GM23338 (cell line): ENCODE measurements at regions not wholly inside any gene's neighbourhood (a gene's known extent, or its start where the extent isn't known, plus 50 kb on each side); places are given as distances from the start of the nearest gene placed in this dataset.

Experiments
- ATAC-seq: fragments of 200-7000 bp; cut with Tn5 transposase; 3 replicates; pipeline ENCODE4 v1.9.1; 2020
- DNase-seq: peaks from one replicate; pipeline ENCODE4 v3.0.0-alpha.2; 2015; ENCODE audit warnings: low spot score
- H2AFZ ChIP-seq: fragments of 200-600 bp; sonication (generic); 2 replicates; pipeline ENCODE4 v1.8.0; 2016; ENCODE audit warnings: antibody characterized with exemption, mild to moderate bottlenecking, moderate library complexity
- H3F3A ChIP-seq: fragments of 200-600 bp; sonication (generic); replicated peaks from 2 replicates; pipeline ENCODE4 v1.8.0; 2017; ENCODE audit warnings: antibody characterized with exemption, mixed run types, low read depth
- H3K27ac ChIP-seq: fragments of 200-600 bp; sonication (generic); 2 replicates; pipeline ENCODE4 v1.6.1; 2016; ENCODE audit warnings: low read depth
- H3K27me3 ChIP-seq: fragments of 200-600 bp; sonication (generic); 2 replicates; pipeline ENCODE4 v1.8.0; 2016; ENCODE audit warnings: mild to moderate bottlenecking, mixed run types, moderate library complexity; ENCODE audit not compliant: insufficient read depth
- H3K36me3 ChIP-seq: fragments of 200-600 bp; sonication (generic); 2 replicates; pipeline ENCODE4 v1.8.0; 2016; ENCODE audit warnings: mild to moderate bottlenecking; ENCODE audit not compliant: insufficient read depth
- H3K4me1 ChIP-seq: fragments of 200-600 bp; sonication (generic); 2 replicates; pipeline ENCODE4 v1.8.0; 2016; ENCODE audit warnings: mild to moderate bottlenecking, moderate library complexity; ENCODE audit not compliant: insufficient read depth
- H3K4me2 ChIP-seq: fragments of 200-600 bp; sonication (generic); 2 replicates; pipeline ENCODE4 v1.7.1; 2017; ENCODE audit warnings: mixed run types
- H3K4me3 ChIP-seq: fragments of 200-600 bp; sonication (generic); 2 replicates; pipeline ENCODE4 v1.6.1; 2016; ENCODE audit warnings: mixed run types
- H3K79me2 ChIP-seq: fragments of 200-600 bp; sonication (generic); replicated peaks from 2 replicates; pipeline ENCODE4 v1.8.0; 2017; ENCODE audit warnings: mild to moderate bottlenecking; ENCODE audit not compliant: insufficient read depth
- H3K9me2 ChIP-seq: fragments of 200-600 bp; sonication (generic); 2 replicates; pipeline ENCODE4 v1.8.0; 2017; ENCODE audit not compliant: insufficient read depth
- H4K20me1 ChIP-seq: fragments of 200-600 bp; sonication (generic); replicated peaks from 2 replicates; pipeline ENCODE4 v1.8.0; 2017; ENCODE audit warnings: mild to moderate bottlenecking; ENCODE audit not compliant: insufficient read depth
- H3K27ac Mint-ChIP-seq: 2 replicates; pipeline ENCODE4 v1.8.0; 2020; ENCODE audit warnings: inconsistent platforms, mild to moderate bottlenecking, moderate library complexity, mixed read lengths
- H3K27me3 Mint-ChIP-seq: 3 replicates; pipeline ENCODE4 v1.8.0; 2022; ENCODE audit warnings: low read depth, mild to moderate bottlenecking, moderate library complexity, mixed read lengths, inconsistent platforms; ENCODE audit not compliant: insufficient read depth, poor library complexity
- H3K36me3 Mint-ChIP-seq: 3 replicates; pipeline ENCODE4 v1.8.0; 2021; ENCODE audit warnings: low read depth, mild to moderate bottlenecking, inconsistent platforms, moderate library complexity, mixed read lengths
- H3K4me1 Mint-ChIP-seq: 3 replicates; pipeline ENCODE4 v1.8.0; 2020; ENCODE audit warnings: mild to moderate bottlenecking, inconsistent platforms, mixed read lengths
- H3K4me3 Mint-ChIP-seq: 3 replicates; pipeline ENCODE4 v1.8.0; 2021; ENCODE audit warnings: moderate library complexity, mild to moderate bottlenecking, inconsistent platforms, mixed read lengths
- H3K9me3 Mint-ChIP-seq: 3 replicates; pipeline ENCODE4 v1.8.0; 2020; ENCODE audit warnings: moderate library complexity, mild to moderate bottlenecking, inconsistent platforms, mixed read lengths
- CREB1 ChIP-seq: fragments of 250-450 bp; sonication (Bioruptor Pico); IDR thresholded peaks from 2 replicates; pipeline ENCODE4 v1.5.0; 2020; ENCODE audit warnings: low read depth, mild to moderate bottlenecking, moderate library complexity
- EZH2 ChIP-seq: fragments of 200-600 bp; sonication (generic); IDR thresholded peaks from one replicate; pipeline ENCODE4 v1.8.0; 2017; ENCODE audit warnings: antibody characterized with exemption, mild to moderate bottlenecking, low read depth; ENCODE audit not compliant: unreplicated experiment
- EZH2phosphoT487 ChIP-seq: fragments of 200-600 bp; sonication (generic); IDR thresholded peaks from one replicate; pipeline ENCODE4 v1.8.1; 2018; ENCODE audit warnings: antibody characterized with exemption; ENCODE audit not compliant: unreplicated experiment
- JUNB ChIP-seq: IDR thresholded peaks from one replicate; pipeline ENCODE4 v1.6.1; 2016; ENCODE audit warnings: antibody characterized with exemption; ENCODE audit not compliant: unreplicated experiment
- NANOG ChIP-seq: IDR thresholded peaks from 2 replicates; pipeline ENCODE4 v1.6.1; 2016; ENCODE audit warnings: antibody characterized with exemption, borderline replicate concordance
- POLR2AphosphoS5 ChIP-seq: IDR thresholded peaks from 2 replicates; pipeline ENCODE4 v1.6.1; 2016; ENCODE audit warnings: antibody characterized with exemption, low read depth
- STAT1 ChIP-seq: IDR thresholded peaks from one replicate; pipeline ENCODE4 v1.6.1; 2016; ENCODE audit warnings: antibody characterized with exemption; ENCODE audit not compliant: unreplicated experiment
- ZNF114 ChIP-seq: fragments of 250-450 bp; sonication (Bioruptor Pico); IDR thresholded peaks from 2 replicates; pipeline ENCODE4 v1.5.0; 2020; ENCODE audit warnings: mild to moderate bottlenecking, moderate library complexity
- ZNF331 ChIP-seq: fragments of 250-450 bp; sonication (Bioruptor Pico); IDR thresholded peaks from 2 replicates; pipeline ENCODE4 v1.5.0; 2020; ENCODE audit warnings: low read depth, mild to moderate bottlenecking, moderate library complexity
- TF ChIP-seq, protein P1 (sequence below): IDR thresholded peaks from 2 replicates; pipeline ENCODE4 v1.6.1; 2016; ENCODE audit warnings: antibody characterized with exemption
- TF ChIP-seq, protein P2 (sequence below), 2 experiments: fragments of 200-600 bp in 1 of 2; sonication (generic) in 1 of 2; conservative IDR thresholded peaks; 2 replicates each; pipeline versions ENCODE4 v1.5.1 to v1.6.1; 2016 to 2017; ENCODE audit warnings: antibody characterized with exemption in 2 of 2, low read depth in 2 of 2, mild to moderate bottlenecking in 2 of 2, moderate library complexity in 1 of 2
- TF ChIP-seq, protein P3 (sequence below): IDR thresholded peaks from one replicate; pipeline ENCODE4 v1.6.1; 2018; ENCODE audit warnings: antibody characterized with exemption; ENCODE audit not compliant: unreplicated experiment
- TF ChIP-seq, protein P4 (sequence below): fragments of 250-450 bp; sonication (Bioruptor Pico); IDR thresholded peaks from 2 replicates; pipeline ENCODE4 v1.5.0; 2020; ENCODE audit warnings: mild to moderate bottlenecking, moderate library complexity

DNA sequence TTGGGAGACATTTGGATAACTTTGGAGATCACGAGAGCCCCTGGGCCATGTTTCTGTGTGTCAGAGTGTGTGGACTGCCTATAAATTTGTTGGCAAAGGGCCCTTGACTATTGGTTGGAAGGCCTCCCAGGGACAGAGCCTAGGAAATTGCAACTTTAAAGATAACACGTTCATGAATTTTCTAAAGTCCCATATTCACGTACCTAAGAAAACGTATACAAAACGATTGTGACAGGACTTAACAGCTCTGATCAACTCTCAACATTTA, 55.8 kb downstream of the DOP1B start:
- no peak overlapping the region for H3K27ac ChIP-seq
- H3F3A ChIP-seq, result no peaks in the 10 kb centered on the region
- peaks cover 12% of the 10 kb centered on the region for H3K4me1 Mint-ChIP-seq
- H2AFZ ChIP-seq, result no peak overlapping the region
- H3K9me3 Mint-ChIP-seq, result no peaks in the 10 kb centered on the region
- H3K4me1 ChIP-seq, result no peaks in the 10 kb centered on the region
- TF ChIP-seq CREB1 (CRISPR knock-in tag), result no peak
- TF ChIP-seq, protein P1, sequence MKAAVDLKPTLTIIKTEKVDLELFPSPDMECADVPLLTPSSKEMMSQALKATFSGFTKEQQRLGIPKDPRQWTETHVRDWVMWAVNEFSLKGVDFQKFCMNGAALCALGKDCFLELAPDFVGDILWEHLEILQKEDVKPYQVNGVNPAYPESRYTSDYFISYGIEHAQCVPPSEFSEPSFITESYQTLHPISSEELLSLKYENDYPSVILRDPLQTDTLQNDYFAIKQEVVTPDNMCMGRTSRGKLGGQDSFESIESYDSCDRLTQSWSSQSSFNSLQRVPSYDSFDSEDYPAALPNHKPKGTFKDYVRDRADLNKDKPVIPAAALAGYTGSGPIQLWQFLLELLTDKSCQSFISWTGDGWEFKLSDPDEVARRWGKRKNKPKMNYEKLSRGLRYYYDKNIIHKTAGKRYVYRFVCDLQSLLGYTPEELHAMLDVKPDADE, result no peak
- TF ChIP-seq NANOG, result no peak
- TF ChIP-seq, protein P2, sequence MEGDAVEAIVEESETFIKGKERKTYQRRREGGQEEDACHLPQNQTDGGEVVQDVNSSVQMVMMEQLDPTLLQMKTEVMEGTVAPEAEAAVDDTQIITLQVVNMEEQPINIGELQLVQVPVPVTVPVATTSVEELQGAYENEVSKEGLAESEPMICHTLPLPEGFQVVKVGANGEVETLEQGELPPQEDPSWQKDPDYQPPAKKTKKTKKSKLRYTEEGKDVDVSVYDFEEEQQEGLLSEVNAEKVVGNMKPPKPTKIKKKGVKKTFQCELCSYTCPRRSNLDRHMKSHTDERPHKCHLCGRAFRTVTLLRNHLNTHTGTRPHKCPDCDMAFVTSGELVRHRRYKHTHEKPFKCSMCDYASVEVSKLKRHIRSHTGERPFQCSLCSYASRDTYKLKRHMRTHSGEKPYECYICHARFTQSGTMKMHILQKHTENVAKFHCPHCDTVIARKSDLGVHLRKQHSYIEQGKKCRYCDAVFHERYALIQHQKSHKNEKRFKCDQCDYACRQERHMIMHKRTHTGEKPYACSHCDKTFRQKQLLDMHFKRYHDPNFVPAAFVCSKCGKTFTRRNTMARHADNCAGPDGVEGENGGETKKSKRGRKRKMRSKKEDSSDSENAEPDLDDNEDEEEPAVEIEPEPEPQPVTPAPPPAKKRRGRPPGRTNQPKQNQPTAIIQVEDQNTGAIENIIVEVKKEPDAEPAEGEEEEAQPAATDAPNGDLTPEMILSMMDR (conservative IDR thresholded peaks at IDR 0.05; ENCODE audit: low read depth in 2 of 2), result no peak
- TF ChIP-seq POLR2AphosphoS5, result no peak
- no peak for TF ChIP-seq EZH2phosphoT487
- no peak for TF ChIP-seq EZH2
- TF ChIP-seq ZNF114 (CRISPR knock-in tag), result no peak
- TF ChIP-seq, protein P3, sequence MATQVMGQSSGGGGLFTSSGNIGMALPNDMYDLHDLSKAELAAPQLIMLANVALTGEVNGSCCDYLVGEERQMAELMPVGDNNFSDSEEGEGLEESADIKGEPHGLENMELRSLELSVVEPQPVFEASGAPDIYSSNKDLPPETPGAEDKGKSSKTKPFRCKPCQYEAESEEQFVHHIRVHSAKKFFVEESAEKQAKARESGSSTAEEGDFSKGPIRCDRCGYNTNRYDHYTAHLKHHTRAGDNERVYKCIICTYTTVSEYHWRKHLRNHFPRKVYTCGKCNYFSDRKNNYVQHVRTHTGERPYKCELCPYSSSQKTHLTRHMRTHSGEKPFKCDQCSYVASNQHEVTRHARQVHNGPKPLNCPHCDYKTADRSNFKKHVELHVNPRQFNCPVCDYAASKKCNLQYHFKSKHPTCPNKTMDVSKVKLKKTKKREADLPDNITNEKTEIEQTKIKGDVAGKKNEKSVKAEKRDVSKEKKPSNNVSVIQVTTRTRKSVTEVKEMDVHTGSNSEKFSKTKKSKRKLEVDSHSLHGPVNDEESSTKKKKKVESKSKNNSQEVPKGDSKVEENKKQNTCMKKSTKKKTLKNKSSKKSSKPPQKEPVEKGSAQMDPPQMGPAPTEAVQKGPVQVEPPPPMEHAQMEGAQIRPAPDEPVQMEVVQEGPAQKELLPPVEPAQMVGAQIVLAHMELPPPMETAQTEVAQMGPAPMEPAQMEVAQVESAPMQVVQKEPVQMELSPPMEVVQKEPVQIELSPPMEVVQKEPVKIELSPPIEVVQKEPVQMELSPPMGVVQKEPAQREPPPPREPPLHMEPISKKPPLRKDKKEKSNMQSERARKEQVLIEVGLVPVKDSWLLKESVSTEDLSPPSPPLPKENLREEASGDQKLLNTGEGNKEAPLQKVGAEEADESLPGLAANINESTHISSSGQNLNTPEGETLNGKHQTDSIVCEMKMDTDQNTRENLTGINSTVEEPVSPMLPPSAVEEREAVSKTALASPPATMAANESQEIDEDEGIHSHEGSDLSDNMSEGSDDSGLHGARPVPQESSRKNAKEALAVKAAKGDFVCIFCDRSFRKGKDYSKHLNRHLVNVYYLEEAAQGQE, result no peak
- no peak for TF ChIP-seq ZNF331
- TF ChIP-seq, protein P4, sequence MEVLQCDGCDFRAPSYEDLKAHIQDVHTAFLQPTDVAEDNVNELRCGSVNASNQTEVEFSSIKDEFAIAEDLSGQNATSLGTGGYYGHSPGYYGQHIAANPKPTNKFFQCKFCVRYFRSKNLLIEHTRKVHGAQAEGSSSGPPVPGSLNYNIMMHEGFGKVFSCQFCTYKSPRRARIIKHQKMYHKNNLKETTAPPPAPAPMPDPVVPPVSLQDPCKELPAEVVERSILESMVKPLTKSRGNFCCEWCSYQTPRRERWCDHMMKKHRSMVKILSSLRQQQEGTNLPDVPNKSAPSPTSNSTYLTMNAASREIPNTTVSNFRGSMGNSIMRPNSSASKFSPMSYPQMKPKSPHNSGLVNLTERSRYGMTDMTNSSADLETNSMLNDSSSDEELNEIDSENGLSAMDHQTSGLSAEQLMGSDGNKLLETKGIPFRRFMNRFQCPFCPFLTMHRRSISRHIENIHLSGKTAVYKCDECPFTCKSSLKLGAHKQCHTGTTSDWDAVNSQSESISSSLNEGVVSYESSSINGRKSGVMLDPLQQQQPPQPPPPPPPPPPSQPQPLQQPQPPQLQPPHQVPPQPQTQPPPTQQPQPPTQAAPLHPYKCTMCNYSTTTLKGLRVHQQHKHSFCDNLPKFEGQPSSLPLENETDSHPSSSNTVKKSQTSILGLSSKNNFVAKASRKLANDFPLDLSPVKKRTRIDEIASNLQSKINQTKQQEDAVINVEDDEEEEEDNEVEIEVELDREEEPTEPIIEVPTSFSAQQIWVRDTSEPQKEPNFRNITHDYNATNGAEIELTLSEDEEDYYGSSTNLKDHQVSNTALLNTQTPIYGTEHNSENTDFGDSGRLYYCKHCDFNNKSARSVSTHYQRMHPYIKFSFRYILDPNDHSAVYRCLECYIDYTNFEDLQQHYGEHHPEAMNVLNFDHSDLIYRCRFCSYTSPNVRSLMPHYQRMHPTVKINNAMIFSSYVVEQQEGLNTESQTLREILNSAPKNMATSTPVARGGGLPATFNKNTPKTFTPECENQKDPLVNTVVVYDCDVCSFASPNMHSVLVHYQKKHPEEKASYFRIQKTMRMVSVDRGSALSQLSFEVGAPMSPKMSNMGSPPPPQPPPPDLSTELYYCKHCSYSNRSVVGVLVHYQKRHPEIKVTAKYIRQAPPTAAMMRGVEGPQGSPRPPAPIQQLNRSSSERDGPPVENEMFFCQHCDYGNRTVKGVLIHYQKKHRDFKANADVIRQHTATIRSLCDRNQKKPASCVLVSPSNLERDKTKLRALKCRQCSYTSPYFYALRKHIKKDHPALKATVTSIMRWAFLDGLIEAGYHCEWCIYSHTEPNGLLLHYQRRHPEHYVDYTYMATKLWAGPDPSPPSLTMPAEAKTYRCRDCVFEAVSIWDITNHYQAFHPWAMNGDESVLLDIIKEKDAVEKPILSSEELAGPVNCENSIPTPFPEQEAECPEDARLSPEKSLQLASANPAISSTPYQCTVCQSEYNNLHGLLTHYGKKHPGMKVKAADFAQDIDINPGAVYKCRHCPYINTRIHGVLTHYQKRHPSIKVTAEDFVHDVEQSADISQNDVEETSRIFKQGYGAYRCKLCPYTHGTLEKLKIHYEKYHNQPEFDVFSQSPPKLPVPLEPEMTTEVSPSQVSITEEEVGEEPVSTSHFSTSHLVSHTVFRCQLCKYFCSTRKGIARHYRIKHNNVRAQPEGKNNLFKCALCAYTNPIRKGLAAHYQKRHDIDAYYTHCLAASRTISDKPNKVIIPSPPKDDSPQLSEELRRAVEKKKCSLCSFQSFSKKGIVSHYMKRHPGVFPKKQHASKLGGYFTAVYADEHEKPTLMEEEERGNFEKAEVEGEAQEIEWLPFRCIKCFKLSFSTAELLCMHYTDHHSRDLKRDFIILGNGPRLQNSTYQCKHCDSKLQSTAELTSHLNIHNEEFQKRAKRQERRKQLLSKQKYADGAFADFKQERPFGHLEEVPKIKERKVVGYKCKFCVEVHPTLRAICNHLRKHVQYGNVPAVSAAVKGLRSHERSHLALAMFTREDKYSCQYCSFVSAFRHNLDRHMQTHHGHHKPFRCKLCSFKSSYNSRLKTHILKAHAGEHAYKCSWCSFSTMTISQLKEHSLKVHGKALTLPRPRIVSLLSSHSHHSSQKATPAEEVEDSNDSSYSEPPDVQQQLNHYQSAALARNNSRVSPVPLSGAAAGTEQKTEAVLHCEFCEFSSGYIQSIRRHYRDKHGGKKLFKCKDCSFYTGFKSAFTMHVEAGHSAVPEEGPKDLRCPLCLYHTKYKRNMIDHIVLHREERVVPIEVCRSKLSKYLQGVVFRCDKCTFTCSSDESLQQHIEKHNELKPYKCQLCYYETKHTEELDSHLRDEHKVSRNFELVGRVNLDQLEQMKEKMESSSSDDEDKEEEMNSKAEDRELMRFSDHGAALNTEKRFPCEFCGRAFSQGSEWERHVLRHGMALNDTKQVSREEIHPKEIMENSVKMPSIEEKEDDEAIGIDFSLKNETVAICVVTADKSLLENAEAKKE (CRISPR knock-in tag), result no peak
- TF ChIP-seq STAT1, result no peak
- no peak for TF ChIP-seq JUNB
- H3K9me2 ChIP-seq, result no peaks in the 10 kb centered on the region
- no peaks in the 10 kb centered on the region for H3K79me2 ChIP-seq
- H3K4me3 ChIP-seq, result no peak overlapping the region
- H3K4me2 ChIP-seq, result no peak overlapping the region
- H3K27ac Mint-ChIP-seq, result no peak overlapping the region
- peaks cover 6% of the 10 kb centered on the region for H3K27me3 Mint-ChIP-seq
- H3K36me3 Mint-ChIP-seq, result no peaks in the 10 kb centered on the region; the same call in 2 of the 3 replicates
- no peaks in the 10 kb centered on the region for H3K27me3 ChIP-seq
- DNase-seq (no peak), ATAC-seq (no peak)
- 0 out of 2 replicates have a peak, but pooled peaks cover 4% of the 10 kb centered on the region for H4K20me1 ChIP-seq
- H3K4me3 Mint-ChIP-seq, result no peak overlapping the region
- no peaks in the 10 kb centered on the region for H3K36me3 ChIP-seq
